Left lobe of liver (tissue), 2 donors: ENCODE measurements at regions not wholly inside any gene's neighbourhood (a gene's known extent, or its start where the extent isn't known, plus 50 kb on each side); places are given as distances from the start of the nearest gene placed in this dataset.
"Not testable (repeated sequence)": the region's sequence is repeated elsewhere in the genome, so short reads cannot be mapped to it uniquely, and the experiment has no call there.

ENCODE experiments used
- ATAC-seq: fragments of 200-7000 bp; cut with Tn5 transposase; one replicate; pipeline ENCODE4 v1.9.1; 2020; ENCODE audit warnings: mild to moderate bottlenecking, moderate library complexity
- DNase-seq: peaks from one replicate; pipeline ENCODE4 v3.0.0-alpha.2; 2020; ENCODE audit warnings: low spot score
- donor health status: DM: no; HTN: no; CAD: no; lungs with moderate emphysema.
- donor health status: DM: no; HTN: yes; CAD: no.

DNA sequence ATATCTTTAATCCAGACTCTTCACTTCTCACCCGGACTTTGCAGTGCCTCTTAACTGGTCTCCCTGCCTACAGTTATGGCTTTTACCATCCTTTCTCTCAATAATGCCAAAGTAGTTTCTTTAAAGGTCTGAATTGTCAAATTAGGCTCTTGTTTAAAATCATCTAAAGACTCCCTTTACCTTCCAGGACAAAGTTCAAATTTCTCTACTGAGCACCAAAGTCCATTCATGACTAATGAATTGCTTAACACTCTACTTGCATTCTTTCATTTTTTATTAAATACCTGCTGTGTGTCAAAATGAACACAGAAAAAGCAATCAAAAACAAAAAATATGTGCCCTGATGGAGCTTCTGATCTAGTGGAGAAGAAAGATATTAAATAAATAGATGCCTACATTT, 472.4 kb upstream of the UBE2E2 start:
- DNase-seq (no peak), ATAC-seq (no peak)

DNA sequence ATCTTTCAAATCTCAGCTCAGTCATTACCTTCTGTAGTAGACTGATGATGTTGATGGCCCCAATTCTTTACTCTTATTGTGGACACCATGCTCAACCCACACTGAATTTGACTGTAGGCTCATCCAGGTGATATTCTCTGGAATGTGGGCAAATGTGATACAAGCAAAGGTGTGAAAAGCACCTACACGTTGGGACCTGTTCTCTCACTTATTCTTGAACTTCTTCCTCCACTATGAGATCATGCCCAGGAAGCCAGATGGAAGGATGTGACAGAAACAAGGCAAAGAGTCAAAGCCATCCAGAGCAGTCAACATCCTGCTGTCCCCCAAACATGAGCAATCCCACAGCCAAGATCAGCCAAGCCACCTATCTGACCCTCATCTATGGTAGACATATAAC, 471.2 kb upstream of the UBE2E2 start:
- DNase-seq (no peak), ATAC-seq (no peak)

DNA sequence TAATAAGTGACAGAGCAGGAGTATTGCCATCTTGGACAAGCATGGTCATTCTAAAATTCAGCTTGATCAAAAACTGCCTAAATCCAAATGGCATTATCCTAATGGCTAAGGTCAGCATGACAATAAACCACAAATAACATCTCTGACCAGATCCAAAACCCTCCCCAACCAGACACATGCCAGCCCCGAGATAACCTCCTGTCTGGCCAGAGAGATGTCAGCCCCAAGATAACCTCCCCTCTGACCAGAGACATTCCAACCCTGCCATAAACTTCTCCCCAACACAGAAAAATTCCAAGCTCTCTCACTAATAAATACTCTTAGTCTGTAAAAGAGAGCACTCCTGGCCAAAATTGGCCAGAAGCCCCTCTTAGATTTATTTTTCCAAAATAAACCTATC, 470.5 kb upstream of the UBE2E2 start:
- DNase-seq: no peak
- ATAC-seq: no peak

DNA sequence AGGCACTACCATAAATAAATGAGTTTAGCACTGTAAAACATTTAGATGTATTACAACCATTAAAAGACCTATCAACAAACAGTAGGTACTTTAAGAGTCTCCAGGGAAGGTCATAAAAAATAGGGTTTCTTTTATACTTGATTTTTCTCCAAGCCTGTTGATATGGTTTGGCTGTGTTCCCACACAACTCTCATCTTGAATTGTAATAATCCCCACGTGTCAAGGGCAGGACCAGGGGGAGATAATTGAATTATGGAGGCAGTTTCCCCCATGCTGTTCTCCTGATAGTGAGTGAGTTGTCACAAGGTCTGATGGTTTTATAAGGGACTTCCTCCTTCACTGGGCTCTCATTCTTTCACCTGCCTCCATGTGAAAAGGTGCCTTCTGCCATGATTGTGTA, 468.9 kb upstream of the UBE2E2 start:
- DNase-seq: no peak
- ATAC-seq: no peak

DNA sequence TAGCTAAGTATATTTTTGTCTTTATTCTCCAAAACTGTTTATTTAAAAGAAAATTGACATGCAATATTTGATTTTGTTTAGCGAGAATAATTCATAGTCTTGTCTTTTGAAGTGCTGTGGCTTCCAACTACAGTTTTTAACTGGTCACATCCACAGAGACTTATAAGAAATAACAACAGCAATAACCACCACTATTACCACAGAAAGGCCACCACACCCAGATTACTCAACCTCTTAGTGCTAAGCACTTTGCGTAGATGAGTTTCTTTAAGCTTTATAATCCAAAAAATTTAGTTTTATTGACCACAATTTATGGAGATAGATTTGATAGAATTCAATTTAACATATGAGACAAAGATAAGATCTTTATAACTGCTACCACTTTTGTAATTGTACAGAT, 468.4 kb upstream of the UBE2E2 start:
- ATAC-seq: no peak
- no peak for DNase-seq

DNA sequence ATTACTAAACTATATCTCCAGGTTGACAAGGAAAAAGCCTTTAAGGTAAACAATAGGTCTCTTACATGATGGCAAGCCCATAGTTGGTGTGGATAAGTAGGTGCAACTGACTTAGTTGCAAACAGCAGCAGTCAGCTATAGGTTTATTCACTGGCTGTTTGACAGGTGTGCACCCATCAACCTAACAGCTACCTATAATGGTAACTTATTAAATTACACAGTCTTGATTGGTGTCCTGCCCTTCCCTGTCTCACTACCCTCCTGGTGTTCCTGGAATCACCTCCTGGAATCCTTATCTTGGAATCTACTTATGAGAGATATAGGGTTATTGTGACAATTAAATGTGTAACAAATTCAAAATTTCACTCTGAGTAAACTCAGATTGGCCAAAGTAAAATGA, 467.8 kb upstream of the UBE2E2 start:
- ATAC-seq: no peak

DNA sequence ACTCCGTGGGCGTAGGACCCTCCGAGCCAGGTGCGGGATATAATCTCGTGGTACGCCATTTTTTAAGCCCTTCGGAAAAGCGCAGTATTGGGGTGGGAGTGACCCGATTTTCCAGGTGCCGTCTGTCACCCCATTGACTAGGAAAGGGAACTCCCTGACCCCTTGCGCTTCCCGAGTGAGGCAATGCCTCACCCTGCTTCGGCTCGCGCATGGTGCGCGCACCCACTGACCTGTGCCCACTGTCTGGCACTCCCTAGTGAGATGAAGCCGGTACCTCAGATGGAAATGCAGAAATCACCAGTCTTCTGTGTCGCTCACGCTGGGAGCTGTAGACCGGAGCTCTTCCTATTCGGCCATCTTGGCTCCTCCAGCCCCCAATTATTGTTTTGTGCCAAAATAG, 459.7 kb upstream of the UBE2E2 start:
- not testable (repeated sequence) for DNase-seq, ATAC-seq

More for the DNA sequence above, 467.8 kb upstream of the UBE2E2 start:
- DNase-seq: no peak

DNA sequence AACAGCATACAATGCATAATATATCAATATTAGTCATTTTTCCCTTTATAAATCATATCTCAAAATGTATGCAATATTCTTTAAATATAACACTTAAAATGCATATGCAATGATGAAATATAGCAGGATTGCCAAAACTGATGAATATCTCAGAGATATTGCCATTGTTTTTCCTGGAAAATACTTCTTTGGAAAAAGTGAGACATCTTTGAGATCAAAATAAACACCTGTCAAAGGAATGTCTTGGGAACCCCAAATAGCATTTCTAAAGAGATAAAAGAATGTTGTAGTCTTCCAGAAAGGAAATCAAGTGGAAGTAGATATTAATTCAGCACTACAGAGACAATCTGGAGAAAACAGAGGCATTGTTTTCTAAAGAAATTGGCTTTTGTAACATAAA, 457.8 kb upstream of the UBE2E2 start:
- DNase-seq: no peak
- no peak for ATAC-seq

DNA sequence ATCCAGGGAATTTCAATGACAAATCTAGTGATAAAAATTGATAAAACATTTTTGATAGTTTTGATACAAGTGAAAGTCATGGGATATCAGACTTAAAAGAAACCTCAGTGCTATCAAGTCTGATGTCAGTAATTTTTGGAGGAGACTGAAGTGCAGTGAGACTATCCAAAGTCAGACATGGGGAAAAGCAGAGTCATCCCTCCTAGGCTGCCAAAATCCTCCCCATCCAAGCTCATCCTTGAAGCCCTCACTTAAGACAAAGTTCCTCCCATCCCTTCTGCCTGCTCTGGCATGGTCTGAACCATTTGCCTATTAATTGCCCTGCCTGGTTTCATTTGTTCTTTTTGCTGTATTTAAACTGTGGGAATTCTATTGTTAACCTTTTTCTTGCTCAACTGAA, 456.9 kb upstream of the UBE2E2 start:
- no peak for DNase-seq
- no peak for ATAC-seq

DNA sequence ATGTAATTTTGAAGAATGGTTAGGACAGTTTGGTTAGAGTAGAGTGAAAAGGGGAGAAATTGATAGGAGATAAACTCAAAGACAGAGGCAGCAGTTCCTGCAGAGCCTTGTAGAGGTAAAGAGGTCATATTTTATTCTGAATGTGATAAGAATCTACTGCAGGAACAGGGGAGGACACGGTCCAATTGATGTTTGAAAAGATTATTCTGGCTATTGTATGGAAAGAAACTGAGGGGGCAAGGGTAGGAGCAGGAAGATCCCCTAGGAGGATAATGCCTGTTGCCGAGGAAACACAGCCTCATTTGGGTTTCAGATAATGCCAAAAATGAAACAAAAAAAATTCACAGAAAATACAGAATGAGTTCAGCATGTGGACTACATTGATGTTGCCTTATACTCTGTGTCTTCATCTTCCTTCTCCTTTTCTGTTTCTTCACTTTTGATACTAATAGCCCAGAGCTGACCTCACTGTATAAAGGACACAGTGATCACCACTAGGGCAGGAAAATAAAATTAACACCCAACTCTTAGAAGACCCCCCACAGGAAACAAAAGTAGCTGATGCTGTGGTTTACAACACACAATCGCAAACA, 454.6 kb upstream of the UBE2E2 start:
- ATAC-seq (no peak), DNase-seq (no peak)

DNA sequence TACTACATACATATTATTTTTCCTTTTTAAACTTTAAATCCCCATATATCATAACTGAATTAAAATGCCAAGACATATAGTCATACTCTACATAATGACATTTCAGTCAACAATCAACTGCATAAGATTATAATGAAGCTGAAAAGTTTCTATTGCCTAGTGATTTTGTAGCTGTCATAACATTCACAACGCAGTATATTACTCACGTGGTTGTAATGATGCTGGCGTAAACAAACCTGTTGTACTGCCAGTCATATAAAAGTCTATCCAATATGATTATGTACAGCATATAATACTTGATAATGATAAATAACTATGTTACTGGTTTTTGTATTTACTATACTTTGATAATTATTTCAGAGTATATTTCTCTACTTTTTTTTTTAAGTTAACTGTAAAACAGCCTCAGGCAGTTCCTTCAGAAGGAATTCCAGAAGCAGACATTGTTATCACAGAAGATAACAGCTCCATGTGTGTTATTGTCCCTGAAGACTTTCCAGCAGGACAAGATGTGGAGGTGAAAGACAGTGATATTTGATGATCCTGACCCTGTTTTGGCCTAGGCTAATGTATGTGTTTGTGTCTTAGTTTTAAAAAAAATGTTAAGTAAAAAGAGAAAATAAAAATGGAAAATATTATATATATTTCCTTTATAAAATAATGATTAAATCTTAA, 443.4 kb upstream of the UBE2E2 start:
- DNase-seq: no peak
- ATAC-seq: no peak

DNA sequence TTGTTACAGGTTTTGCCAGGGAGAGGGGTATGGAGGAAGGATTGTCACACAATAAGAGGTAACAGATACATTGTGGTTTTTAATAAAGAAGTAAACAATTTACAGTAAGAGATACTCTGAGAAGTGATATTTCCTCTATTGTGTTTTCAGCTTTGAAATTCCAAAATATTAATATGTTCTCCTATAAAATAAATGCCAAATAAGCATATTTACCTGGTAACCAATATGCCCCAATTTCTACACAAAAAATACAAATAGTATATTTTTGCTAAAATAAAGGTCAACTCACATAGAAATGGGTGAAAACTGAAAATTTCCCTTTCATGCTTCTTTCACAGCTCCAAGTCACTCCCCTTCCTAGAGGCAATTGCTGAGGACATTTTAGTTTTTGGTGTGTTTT, 437.4 kb upstream of the UBE2E2 start:
- ATAC-seq (no peak), DNase-seq (no peak)

DNA sequence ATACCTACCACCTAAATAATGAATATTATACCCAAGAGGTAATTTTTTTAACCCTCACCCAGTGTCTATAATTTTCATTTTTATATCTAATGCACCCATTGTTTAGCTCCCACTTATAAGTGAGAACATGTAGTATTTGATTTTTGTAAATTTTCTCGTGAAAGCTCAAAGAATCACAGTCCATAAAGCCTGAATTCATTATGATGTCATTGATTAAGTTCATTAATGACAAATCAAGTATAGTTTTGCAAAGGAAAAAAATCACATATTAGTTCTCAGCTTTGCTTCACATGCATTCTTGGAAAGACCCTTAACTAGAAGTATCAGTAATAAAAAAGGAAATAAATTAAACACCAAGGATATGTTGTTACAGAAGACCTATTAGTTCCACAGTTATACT, 425.3 kb upstream of the UBE2E2 start:
- ATAC-seq (no peak), DNase-seq (no peak)

DNA sequence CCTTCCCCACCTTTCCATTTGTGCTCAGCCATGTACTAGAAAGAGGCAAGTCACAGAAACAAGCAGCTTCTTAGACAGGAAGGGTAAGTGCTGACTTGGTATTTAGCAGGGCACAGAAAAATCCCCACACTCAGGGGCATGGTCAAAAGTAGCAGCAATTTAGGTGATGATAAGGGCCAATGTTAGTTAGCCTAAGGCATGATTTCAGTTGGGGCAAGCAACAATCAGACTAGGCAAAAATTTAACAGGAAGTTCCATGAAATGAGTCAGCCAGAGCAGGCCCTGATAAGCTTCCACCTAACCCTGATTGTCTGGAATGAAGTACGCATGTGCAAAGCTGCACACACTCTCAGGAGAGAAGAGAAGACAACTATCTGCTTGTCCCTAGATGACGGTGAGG, 423.4 kb upstream of the UBE2E2 start:
- DNase-seq (no peak), ATAC-seq (no peak)

DNA sequence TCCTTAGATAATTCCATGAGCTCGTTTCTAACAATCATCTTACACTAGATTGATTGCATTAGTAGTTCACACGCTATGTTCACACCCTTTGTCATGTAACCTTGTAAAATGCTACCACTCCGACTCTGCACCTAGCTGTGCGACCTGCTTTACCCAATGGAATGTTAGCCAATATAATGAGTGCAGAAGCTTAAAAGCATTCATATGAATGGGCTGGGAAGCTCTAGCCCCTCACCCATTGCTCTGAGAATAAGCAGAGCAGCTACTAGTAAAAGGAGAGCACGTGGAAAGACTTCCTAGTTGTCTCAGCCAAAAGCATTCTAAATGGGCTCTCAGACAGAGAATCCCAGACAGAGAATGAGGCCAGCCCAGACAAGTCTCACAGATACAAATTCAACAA, 410.6 kb upstream of the UBE2E2 start:
- DNase-seq: no peak
- no peak for ATAC-seq

DNA sequence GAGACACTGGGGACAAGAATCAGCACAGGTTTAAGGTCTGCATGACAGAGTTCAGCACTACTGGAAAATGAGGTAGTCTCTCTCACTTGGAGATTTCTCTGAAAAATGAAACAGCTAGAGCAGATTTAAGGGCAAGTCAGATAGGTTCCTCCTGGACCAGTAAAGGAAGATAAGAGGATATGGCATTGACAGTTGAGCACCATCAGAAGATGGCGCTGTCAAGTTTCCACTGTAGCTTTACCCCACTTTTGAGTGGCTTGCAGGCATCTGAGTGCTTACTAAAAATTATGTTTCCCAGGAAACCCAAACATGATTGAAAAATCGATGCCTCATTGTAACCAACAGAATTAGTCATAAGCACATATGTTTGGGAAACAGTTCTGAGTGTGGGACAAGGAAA, 407.2 kb upstream of the UBE2E2 start:
- no peak for ATAC-seq
- DNase-seq: no peak

DNA sequence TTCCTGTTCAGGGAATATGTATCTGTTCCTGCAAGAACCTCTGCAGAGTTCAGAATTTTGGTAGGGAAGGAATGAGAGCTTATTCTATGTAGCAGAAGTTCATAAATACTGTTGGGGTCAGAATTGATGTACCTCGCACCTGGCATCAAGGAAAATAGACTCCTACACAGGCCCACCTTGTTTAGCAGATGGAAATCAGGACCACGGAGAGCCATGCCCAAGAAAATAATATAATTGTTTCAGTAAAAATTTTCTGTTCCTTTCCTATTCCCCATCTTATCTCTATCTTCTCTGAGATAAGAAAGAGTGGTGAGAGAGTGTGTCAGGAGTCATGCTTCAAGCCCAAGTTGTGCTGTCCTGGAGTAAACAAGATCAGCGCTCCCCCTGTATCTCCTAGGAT, 404.7 kb upstream of the UBE2E2 start:
- ATAC-seq (no peak), DNase-seq (no peak)

DNA sequence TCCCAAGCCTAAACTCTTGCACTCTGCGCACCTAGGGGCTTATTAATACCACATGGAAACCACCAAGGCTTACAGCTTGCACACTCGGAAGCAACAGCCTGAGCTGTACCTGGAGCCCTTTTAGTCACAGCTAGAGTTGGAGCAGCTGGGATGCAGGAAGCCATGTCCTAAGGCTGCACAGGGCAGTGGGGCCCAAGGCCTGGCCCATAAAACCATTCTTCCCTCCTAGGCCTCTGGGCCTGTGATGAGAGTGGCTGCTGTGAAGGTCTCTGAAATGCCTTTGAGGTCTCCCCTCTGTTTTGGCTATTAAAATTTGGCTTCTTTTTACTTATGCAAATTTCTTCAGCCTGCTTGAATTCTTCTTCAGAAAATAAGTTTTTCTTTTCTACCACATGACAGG, 383.9 kb upstream of the UBE2E2 start:
- no peak for DNase-seq
- no peak for ATAC-seq

DNA sequence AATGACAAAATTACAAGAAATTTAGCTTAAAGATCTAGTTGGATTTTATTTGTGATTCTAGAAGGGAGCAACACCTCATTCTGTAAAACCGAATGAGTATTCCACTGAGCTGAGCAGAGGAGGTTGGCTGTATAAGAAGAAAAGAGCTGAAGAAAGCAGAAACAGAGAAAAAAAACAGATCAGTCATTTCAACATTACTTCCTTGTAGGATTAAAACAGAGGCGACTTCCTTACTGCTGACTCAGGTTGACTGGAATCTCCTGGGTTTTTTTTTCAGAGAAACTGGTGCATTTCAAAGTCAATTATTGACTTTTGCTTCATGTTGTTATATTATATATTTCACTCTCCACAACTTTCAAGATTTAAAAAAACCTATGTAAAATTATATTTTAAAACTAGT, 368.1 kb upstream of the UBE2E2 start:
- DNase-seq (no peak), ATAC-seq (no peak)

DNA sequence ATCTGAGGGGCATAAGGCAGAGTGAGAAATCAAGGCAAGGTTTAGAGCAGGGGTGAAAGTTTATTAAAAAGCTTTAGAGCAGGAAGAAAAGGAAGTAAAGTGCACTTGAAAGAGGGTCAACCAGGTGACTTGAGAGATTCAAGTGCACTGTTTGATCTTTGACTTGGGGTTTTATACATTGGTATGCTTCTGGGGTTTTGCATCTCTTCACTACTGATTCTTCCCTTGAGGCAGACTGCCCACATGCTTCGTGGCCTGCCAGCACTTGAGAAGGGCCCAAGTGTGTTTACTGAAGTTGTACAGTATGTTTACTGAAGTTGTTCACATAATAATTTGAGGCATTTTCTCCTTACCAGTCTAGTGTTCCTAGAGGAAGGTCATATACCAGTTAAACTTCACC, 367.0 kb upstream of the UBE2E2 start:
- DNase-seq (no peak), ATAC-seq (no peak)

DNA sequence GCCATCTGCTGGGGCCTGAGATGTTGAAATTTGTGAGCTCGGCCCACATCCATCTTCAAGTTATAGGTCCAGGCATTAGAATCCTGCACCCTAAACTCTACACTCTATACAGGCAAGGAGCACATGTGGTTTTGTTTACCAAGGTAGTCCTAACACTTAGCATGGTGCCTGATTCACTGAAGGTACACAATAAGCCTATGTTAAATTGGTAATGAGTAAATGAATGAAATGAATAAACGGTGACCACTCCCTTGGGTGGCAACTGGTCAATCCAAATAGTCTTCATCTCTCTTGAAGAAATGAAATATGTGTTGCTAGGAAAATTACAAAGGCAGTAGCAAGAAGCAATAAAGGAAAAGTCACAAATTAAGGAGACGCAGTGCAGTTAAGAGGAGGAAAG, 359.3 kb upstream of the UBE2E2 start:
- no peak for DNase-seq
- ATAC-seq: no peak

DNA sequence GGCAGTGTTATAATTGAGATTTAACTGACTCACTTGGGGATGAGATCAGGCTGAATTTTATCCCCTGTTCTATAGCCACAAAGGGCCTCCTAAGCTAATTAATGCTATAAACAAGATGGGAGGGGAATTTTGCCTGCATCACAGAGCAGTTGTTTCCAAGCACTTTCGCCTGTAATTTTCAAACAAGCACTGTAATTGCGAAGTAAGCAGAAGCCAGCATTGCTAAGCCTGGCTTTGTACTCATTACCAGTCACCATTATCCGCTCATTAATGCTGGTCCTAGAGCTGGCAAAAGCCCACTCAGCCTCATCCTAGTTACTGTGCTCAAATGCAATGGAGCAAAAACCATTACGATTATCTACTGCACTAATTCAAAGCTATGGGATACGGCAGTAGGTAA, 356.6 kb upstream of the UBE2E2 start:
- ATAC-seq: no peak
- DNase-seq: no peak

DNA sequence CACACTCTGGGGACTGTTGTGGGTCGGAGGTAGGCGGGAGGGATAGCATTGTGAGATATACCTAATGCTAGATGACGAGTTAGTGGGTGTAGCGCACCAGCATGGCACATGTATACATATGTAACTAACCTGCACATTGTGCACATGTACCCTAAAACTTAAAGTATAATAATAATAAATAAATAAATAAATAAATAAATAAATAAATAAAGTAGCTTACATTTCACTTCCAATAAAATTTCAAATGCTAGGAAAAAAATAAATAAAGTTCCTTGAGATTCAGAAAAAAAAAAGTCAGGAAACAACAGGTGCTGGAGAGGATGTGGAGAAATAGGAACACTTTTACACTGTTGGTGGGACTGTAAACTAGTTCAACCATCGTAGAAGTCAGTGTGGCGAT, 353.5 kb upstream of the UBE2E2 start:
- DNase-seq, ATAC-seq: not testable (repeated sequence)
